WTC11 (cell line): ENCODE measurements at regions not wholly inside any gene's neighbourhood (a gene's known extent, or its start where the extent isn't known, plus 50 kb on each side); places are given as distances from the start of the nearest gene placed in this dataset.

Experiments
- ATF2 ChIP-seq: sonication (generic); formaldehyde crosslinking; IDR thresholded peaks from 2 replicates; pipeline ENCODE4 v1.8.1; 2022; ENCODE audit warnings: low read depth, missing genetic modification reagents, borderline replicate concordance
- CREB1 ChIP-seq: sonication (generic); formaldehyde crosslinking; IDR thresholded peaks from 2 replicates; pipeline ENCODE4 v1.8.0; 2023; ENCODE audit warnings: mild to moderate bottlenecking, missing genetic modification reagents
- CTCF ChIP-seq: fragments of 200-600 bp; IDR thresholded peaks from 2 replicates; pipeline ENCODE4 v1.8.0; 2022; ENCODE audit warnings: antibody characterized with exemption
- FOXJ3 ChIP-seq: sonication (generic); formaldehyde crosslinking; IDR thresholded peaks from 2 replicates; pipeline ENCODE4 v1.9.0; 2021; ENCODE audit warnings: missing genetic modification reagents, mild to moderate bottlenecking, borderline replicate concordance
- FOXK1 ChIP-seq: sonication (generic); formaldehyde crosslinking; IDR thresholded peaks from 2 replicates; pipeline ENCODE4 v1.8.0; 2022; ENCODE audit warnings: mild to moderate bottlenecking, moderate library complexity, missing genetic modification reagents
- GABPB1 ChIP-seq: sonication (generic); formaldehyde crosslinking; IDR thresholded peaks from 2 replicates; pipeline ENCODE4 v1.8.1; 2023; ENCODE audit warnings: mild to moderate bottlenecking, missing genetic modification reagents
- JUN ChIP-seq: sonication (generic); formaldehyde crosslinking; IDR thresholded peaks from 2 replicates; pipeline ENCODE4 v1.8.0; 2023; ENCODE audit warnings: mild to moderate bottlenecking, missing genetic modification reagents
- KAT7 ChIP-seq: sonication (generic); formaldehyde crosslinking; IDR thresholded peaks from 2 replicates; pipeline ENCODE4 v1.8.1; 2023; ENCODE audit warnings: missing genetic modification reagents, mild to moderate bottlenecking, borderline replicate concordance
- NFE2L1 ChIP-seq: sonication (generic); formaldehyde crosslinking; IDR thresholded peaks from 2 replicates; pipeline ENCODE4 v1.8.1; 2023; ENCODE audit warnings: missing genetic modification reagents
- NR2C2 ChIP-seq: sonication (generic); formaldehyde crosslinking; IDR thresholded peaks from 2 replicates; pipeline ENCODE4 v1.8.0; 2022; ENCODE audit warnings: mild to moderate bottlenecking, missing genetic modification reagents
- NR3C1 ChIP-seq: sonication (generic); formaldehyde crosslinking; conservative IDR thresholded peaks from 2 replicates; pipeline ENCODE4 v1.8.1; 2023; ENCODE audit warnings: low read depth, mild to moderate bottlenecking, missing genetic modification reagents
- TCF7 ChIP-seq: sonication (generic); formaldehyde crosslinking; IDR thresholded peaks from 2 replicates; pipeline ENCODE4 v1.8.0; 2022; ENCODE audit warnings: mild to moderate bottlenecking, low read depth, missing genetic modification reagents, moderate library complexity
- ZNF219 ChIP-seq: sonication (generic); formaldehyde crosslinking; IDR thresholded peaks from 2 replicates; pipeline ENCODE4 v1.8.0; 2023; ENCODE audit warnings: missing genetic modification reagents, mild to moderate bottlenecking, borderline replicate concordance

GRCh38 chr6:105800398-105800797, 285.7 kb upstream of the PRDM1 start:
- no peak for TF ChIP-seq NFE2L1 (CRISPR knock-in tag)
- TF ChIP-seq CTCF = no peak
- TF ChIP-seq GABPB1 (CRISPR knock-in tag) = no peak
- no peak for TF ChIP-seq CREB1 (CRISPR knock-in tag)
- TF ChIP-seq ZNF219 (CRISPR knock-in tag) = no peak
- no peak for TF ChIP-seq FOXK1 (CRISPR knock-in tag)
- TF ChIP-seq JUN (CRISPR knock-in tag) = no peak
- no peak for TF ChIP-seq TCF7 (CRISPR knock-in tag)
- TF ChIP-seq FOXJ3 (CRISPR knock-in tag) = no peak
- no peak for TF ChIP-seq NR2C2
- TF ChIP-seq ATF2 (CRISPR knock-in tag) = no peak
- no peak for TF ChIP-seq NR3C1 (CRISPR knock-in tag)
- TF ChIP-seq KAT7 (CRISPR knock-in tag) = no peak
